ENCODE measurements at regions not wholly inside any gene's neighbourhood (a gene's known extent, or its start where the extent isn't known, plus 50 kb on each side); places are given as distances from the start of the nearest gene placed in this dataset.

- no peaks in the 10 kb centered on the region for H3K9me1 ChIP-seq (ENCODE audit: control insufficient read depth, extremely low read depth, insufficient read depth, low read length)
- DNase-seq (ENCODE audit: low read depth, low spot score) (no peak), FAIRE-seq (no peak)
- no peak overlapping the region for H3K9ac ChIP-seq (ENCODE audit: control insufficient read depth, extremely low read depth, insufficient read depth, low read length)
- no peaks in the 10 kb centered on the region for H3K36me3 ChIP-seq (ENCODE audit: control insufficient read depth in 2 of 2, extremely low read depth in 1 of 2, insufficient read depth in 2 of 2, low read length in 2 of 2)
- H3K4me3 ChIP-seq (ENCODE audit: control insufficient read depth in 2 of 3, extremely low read depth in 1 of 3, insufficient read depth in 2 of 3, low read depth in 1 of 3, low read length in 3 of 3): no peak overlapping the region
- no peak overlapping the region for H3K4me2 ChIP-seq (ENCODE audit: control insufficient read depth, extremely low read depth, insufficient read depth, low read depth, low read length)
- TF ChIP-seq, protein P1, sequence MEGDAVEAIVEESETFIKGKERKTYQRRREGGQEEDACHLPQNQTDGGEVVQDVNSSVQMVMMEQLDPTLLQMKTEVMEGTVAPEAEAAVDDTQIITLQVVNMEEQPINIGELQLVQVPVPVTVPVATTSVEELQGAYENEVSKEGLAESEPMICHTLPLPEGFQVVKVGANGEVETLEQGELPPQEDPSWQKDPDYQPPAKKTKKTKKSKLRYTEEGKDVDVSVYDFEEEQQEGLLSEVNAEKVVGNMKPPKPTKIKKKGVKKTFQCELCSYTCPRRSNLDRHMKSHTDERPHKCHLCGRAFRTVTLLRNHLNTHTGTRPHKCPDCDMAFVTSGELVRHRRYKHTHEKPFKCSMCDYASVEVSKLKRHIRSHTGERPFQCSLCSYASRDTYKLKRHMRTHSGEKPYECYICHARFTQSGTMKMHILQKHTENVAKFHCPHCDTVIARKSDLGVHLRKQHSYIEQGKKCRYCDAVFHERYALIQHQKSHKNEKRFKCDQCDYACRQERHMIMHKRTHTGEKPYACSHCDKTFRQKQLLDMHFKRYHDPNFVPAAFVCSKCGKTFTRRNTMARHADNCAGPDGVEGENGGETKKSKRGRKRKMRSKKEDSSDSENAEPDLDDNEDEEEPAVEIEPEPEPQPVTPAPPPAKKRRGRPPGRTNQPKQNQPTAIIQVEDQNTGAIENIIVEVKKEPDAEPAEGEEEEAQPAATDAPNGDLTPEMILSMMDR (optimal IDR thresholded peaks at IDR 0.05 in 1 of 3, IDR thresholded peaks at IDR 0.05 in 1 of 3, conservative IDR thresholded peaks at IDR 0.05 in 1 of 3; ENCODE audit: extremely low read depth in 1 of 3, insufficient read depth in 2 of 3, low read length in 3 of 3): no peak
- TF ChIP-seq EZH2 (IDR thresholded peaks at IDR 0.05; ENCODE audit: low read length): no peak
- dilution Hi-C loops (cut with MboI; ENCODE audit: extremely low pct_ligation_motif_present, low sequenced_read_pairs): no loop called here
- H3K9me3 ChIP-seq (ENCODE audit: control insufficient read depth, low read depth, low read length): no peaks in the 10 kb centered on the region
- no peaks in the 10 kb centered on the region for H3K27me3 ChIP-seq (ENCODE audit: control insufficient read depth, extremely low read depth, insufficient read depth, low read length)
- no peaks in the 10 kb centered on the region for H3K4me1 ChIP-seq (ENCODE audit: control insufficient read depth, extremely low read depth, insufficient read depth, low read length)
- H2AFZ ChIP-seq (ENCODE audit: control insufficient read depth, low read length): no peak overlapping the region
- H4K20me1 ChIP-seq (ENCODE audit: control insufficient read depth, extremely low read depth, insufficient read depth, low read length): no peaks in the 10 kb centered on the region
- no peaks in the 10 kb centered on the region for H3K79me2 ChIP-seq (ENCODE audit: control insufficient read depth, insufficient read depth, low read length)
- H3K27ac ChIP-seq (ENCODE audit: control insufficient read depth, insufficient read depth, low read length): no peak overlapping the region
These were observed 225.5 kb upstream of the KLHL1 start for GRCh38 chr13:70333752-70334151.

DNA sequence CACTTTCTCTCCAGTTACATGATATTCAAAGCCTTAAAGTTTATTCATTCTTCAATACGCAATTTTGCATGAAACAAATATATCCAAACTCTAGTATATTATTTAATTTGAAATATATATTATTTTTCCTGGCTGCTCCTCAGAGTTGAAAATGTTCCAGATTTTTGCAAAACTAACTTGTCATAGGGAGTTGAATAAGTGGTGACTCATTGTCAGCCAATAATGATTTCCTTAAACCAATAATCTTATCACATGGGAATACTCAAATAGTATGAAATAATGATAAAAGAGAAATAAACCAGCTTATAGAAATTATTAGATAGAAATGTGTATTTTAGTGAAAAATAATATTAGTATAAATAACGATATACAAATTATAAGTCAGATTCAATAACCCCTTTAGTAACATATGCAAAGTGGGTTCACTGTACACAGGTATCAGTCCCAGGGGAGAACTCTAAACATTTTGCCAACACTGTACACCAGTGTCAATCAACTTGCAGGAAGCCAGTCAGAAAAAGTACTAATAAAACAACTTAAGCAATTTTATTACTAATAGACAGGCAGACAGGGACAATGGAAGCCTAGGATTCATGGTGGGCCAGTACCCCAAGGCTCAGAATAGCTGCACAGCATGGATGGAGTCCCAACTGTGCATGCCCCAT, 222.6 kb upstream of the KLHL1 start:
- DNase-seq (ENCODE audit: low read depth, low spot score) (no peak), FAIRE-seq (no peak)
- Histone ChIP-seq H3K79me2 (ENCODE audit: control insufficient read depth, insufficient read depth, low read length) (no peaks in the 10 kb centered on the region), H3K4me2 (ENCODE audit: control insufficient read depth, extremely low read depth, insufficient read depth, low read depth, low read length) (no peak overlapping the region), H3K27me3 (ENCODE audit: control insufficient read depth, extremely low read depth, insufficient read depth, low read length) (no peaks in the 10 kb centered on the region), H3K9ac (ENCODE audit: control insufficient read depth, extremely low read depth, insufficient read depth, low read length) (no peak overlapping the region), H3K4me3 (ENCODE audit: control insufficient read depth in 2 of 3, extremely low read depth in 1 of 3, insufficient read depth in 2 of 3, low read depth in 1 of 3, low read length in 3 of 3) (no peak overlapping the region), H3K9me3 (ENCODE audit: control insufficient read depth, low read depth, low read length) (no peaks in the 10 kb centered on the region), H3K9me1 (ENCODE audit: control insufficient read depth, extremely low read depth, insufficient read depth, low read length) (no peaks in the 10 kb centered on the region), H3K27ac (ENCODE audit: control insufficient read depth, insufficient read depth, low read length) (no peak overlapping the region), H3K36me3 (ENCODE audit: control insufficient read depth in 2 of 2, extremely low read depth in 1 of 2, insufficient read depth in 2 of 2, low read length in 2 of 2) (no peaks in the 10 kb centered on the region), H4K20me1 (ENCODE audit: control insufficient read depth, extremely low read depth, insufficient read depth, low read length) (no peaks in the 10 kb centered on the region), H2AFZ (ENCODE audit: control insufficient read depth, low read length) (no peak overlapping the region), H3K4me1 (ENCODE audit: control insufficient read depth, extremely low read depth, insufficient read depth, low read length) (no peaks in the 10 kb centered on the region)
- dilution Hi-C loops (cut with MboI; ENCODE audit: extremely low pct_ligation_motif_present, low sequenced_read_pairs): no loop called here
- TF ChIP-seq, protein P1 (optimal IDR thresholded peaks at IDR 0.05 in 1 of 3, IDR thresholded peaks at IDR 0.05 in 1 of 3, conservative IDR thresholded peaks at IDR 0.05 in 1 of 3; ENCODE audit: extremely low read depth in 1 of 3, insufficient read depth in 2 of 3, low read length in 3 of 3): no peak
- TF ChIP-seq EZH2 (IDR thresholded peaks at IDR 0.05; ENCODE audit: low read length): no peak
